ENCODE measurements at regions not wholly inside any gene's neighbourhood (a gene's known extent, or its start where the extent isn't known, plus 50 kb on each side); places are given as distances from the start of the nearest gene placed in this dataset.

DNA sequence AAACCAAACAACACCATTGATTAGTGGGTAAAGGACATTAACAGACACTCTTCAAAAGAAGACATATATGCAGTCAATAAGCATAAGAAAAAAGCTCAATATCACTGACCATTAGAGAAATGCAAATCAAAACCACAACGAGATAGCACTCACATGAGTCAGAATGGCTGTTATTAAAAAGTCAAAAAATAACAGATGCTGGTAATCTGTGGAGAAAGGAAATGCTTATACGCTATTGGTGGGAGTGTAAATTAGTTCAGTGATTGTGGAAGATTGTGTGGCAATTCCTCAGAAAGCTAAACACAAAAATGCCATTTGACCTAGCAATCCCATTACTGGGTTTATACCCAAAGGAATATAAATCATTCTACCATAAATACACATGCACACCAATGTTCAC is 182.6 kb downstream of the TRPC6 start:
- no peak for ATAC-seq
- H4K20me1 ChIP-seq (replicated peaks; ENCODE audit: insufficient read depth) = no peaks in the 10 kb centered on the region
- H3F3A ChIP-seq (replicated peaks; ENCODE audit: low read depth) = no peaks in the 10 kb centered on the region
- DNase-seq (ENCODE audit: low spot score) = no peak
- no peaks in the 10 kb centered on the region for H3K4me1 ChIP-seq (ENCODE audit: insufficient read depth)
- H3K4me3 Mint-ChIP-seq = no peak overlapping the region
- H3K9me3 Mint-ChIP-seq = 0 out of 3 replicates have a peak, but pooled peaks cover 1% of the 10 kb centered on the region
- TF ChIP-seq STAT1 (IDR thresholded peaks at IDR 0.05; ENCODE audit: unreplicated experiment) (no peak), POLR2AphosphoS5 (IDR thresholded peaks at IDR 0.05; ENCODE audit: low read depth) (no peak), EZH2 (IDR thresholded peaks at IDR 0.05; ENCODE audit: low read depth, unreplicated experiment) (no peak), EZH2phosphoT487 (IDR thresholded peaks at IDR 0.05; ENCODE audit: unreplicated experiment) (no peak), ZNF331 (CRISPR knock-in tag; IDR thresholded peaks at IDR 0.05; ENCODE audit: low read depth) (no peak), ZNF114 (CRISPR knock-in tag; IDR thresholded peaks at IDR 0.05) (no peak), CREB1 (CRISPR knock-in tag; IDR thresholded peaks at IDR 0.05; ENCODE audit: low read depth) (no peak), NANOG (IDR thresholded peaks at IDR 0.05; ENCODE audit: borderline replicate concordance) (no peak), JUNB (IDR thresholded peaks at IDR 0.05; ENCODE audit: unreplicated experiment) (no peak)
- TF ChIP-seq, protein P1, sequence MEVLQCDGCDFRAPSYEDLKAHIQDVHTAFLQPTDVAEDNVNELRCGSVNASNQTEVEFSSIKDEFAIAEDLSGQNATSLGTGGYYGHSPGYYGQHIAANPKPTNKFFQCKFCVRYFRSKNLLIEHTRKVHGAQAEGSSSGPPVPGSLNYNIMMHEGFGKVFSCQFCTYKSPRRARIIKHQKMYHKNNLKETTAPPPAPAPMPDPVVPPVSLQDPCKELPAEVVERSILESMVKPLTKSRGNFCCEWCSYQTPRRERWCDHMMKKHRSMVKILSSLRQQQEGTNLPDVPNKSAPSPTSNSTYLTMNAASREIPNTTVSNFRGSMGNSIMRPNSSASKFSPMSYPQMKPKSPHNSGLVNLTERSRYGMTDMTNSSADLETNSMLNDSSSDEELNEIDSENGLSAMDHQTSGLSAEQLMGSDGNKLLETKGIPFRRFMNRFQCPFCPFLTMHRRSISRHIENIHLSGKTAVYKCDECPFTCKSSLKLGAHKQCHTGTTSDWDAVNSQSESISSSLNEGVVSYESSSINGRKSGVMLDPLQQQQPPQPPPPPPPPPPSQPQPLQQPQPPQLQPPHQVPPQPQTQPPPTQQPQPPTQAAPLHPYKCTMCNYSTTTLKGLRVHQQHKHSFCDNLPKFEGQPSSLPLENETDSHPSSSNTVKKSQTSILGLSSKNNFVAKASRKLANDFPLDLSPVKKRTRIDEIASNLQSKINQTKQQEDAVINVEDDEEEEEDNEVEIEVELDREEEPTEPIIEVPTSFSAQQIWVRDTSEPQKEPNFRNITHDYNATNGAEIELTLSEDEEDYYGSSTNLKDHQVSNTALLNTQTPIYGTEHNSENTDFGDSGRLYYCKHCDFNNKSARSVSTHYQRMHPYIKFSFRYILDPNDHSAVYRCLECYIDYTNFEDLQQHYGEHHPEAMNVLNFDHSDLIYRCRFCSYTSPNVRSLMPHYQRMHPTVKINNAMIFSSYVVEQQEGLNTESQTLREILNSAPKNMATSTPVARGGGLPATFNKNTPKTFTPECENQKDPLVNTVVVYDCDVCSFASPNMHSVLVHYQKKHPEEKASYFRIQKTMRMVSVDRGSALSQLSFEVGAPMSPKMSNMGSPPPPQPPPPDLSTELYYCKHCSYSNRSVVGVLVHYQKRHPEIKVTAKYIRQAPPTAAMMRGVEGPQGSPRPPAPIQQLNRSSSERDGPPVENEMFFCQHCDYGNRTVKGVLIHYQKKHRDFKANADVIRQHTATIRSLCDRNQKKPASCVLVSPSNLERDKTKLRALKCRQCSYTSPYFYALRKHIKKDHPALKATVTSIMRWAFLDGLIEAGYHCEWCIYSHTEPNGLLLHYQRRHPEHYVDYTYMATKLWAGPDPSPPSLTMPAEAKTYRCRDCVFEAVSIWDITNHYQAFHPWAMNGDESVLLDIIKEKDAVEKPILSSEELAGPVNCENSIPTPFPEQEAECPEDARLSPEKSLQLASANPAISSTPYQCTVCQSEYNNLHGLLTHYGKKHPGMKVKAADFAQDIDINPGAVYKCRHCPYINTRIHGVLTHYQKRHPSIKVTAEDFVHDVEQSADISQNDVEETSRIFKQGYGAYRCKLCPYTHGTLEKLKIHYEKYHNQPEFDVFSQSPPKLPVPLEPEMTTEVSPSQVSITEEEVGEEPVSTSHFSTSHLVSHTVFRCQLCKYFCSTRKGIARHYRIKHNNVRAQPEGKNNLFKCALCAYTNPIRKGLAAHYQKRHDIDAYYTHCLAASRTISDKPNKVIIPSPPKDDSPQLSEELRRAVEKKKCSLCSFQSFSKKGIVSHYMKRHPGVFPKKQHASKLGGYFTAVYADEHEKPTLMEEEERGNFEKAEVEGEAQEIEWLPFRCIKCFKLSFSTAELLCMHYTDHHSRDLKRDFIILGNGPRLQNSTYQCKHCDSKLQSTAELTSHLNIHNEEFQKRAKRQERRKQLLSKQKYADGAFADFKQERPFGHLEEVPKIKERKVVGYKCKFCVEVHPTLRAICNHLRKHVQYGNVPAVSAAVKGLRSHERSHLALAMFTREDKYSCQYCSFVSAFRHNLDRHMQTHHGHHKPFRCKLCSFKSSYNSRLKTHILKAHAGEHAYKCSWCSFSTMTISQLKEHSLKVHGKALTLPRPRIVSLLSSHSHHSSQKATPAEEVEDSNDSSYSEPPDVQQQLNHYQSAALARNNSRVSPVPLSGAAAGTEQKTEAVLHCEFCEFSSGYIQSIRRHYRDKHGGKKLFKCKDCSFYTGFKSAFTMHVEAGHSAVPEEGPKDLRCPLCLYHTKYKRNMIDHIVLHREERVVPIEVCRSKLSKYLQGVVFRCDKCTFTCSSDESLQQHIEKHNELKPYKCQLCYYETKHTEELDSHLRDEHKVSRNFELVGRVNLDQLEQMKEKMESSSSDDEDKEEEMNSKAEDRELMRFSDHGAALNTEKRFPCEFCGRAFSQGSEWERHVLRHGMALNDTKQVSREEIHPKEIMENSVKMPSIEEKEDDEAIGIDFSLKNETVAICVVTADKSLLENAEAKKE (CRISPR knock-in tag; IDR thresholded peaks at IDR 0.05) = no peak
- TF ChIP-seq, protein P2, sequence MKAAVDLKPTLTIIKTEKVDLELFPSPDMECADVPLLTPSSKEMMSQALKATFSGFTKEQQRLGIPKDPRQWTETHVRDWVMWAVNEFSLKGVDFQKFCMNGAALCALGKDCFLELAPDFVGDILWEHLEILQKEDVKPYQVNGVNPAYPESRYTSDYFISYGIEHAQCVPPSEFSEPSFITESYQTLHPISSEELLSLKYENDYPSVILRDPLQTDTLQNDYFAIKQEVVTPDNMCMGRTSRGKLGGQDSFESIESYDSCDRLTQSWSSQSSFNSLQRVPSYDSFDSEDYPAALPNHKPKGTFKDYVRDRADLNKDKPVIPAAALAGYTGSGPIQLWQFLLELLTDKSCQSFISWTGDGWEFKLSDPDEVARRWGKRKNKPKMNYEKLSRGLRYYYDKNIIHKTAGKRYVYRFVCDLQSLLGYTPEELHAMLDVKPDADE (IDR thresholded peaks at IDR 0.05) = no peak
- TF ChIP-seq, protein P3, sequence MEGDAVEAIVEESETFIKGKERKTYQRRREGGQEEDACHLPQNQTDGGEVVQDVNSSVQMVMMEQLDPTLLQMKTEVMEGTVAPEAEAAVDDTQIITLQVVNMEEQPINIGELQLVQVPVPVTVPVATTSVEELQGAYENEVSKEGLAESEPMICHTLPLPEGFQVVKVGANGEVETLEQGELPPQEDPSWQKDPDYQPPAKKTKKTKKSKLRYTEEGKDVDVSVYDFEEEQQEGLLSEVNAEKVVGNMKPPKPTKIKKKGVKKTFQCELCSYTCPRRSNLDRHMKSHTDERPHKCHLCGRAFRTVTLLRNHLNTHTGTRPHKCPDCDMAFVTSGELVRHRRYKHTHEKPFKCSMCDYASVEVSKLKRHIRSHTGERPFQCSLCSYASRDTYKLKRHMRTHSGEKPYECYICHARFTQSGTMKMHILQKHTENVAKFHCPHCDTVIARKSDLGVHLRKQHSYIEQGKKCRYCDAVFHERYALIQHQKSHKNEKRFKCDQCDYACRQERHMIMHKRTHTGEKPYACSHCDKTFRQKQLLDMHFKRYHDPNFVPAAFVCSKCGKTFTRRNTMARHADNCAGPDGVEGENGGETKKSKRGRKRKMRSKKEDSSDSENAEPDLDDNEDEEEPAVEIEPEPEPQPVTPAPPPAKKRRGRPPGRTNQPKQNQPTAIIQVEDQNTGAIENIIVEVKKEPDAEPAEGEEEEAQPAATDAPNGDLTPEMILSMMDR (conservative IDR thresholded peaks at IDR 0.05; ENCODE audit: low read depth in 2 of 2) = no peak
- TF ChIP-seq, protein P4, sequence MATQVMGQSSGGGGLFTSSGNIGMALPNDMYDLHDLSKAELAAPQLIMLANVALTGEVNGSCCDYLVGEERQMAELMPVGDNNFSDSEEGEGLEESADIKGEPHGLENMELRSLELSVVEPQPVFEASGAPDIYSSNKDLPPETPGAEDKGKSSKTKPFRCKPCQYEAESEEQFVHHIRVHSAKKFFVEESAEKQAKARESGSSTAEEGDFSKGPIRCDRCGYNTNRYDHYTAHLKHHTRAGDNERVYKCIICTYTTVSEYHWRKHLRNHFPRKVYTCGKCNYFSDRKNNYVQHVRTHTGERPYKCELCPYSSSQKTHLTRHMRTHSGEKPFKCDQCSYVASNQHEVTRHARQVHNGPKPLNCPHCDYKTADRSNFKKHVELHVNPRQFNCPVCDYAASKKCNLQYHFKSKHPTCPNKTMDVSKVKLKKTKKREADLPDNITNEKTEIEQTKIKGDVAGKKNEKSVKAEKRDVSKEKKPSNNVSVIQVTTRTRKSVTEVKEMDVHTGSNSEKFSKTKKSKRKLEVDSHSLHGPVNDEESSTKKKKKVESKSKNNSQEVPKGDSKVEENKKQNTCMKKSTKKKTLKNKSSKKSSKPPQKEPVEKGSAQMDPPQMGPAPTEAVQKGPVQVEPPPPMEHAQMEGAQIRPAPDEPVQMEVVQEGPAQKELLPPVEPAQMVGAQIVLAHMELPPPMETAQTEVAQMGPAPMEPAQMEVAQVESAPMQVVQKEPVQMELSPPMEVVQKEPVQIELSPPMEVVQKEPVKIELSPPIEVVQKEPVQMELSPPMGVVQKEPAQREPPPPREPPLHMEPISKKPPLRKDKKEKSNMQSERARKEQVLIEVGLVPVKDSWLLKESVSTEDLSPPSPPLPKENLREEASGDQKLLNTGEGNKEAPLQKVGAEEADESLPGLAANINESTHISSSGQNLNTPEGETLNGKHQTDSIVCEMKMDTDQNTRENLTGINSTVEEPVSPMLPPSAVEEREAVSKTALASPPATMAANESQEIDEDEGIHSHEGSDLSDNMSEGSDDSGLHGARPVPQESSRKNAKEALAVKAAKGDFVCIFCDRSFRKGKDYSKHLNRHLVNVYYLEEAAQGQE (IDR thresholded peaks at IDR 0.05; ENCODE audit: unreplicated experiment) = no peak
- no peaks in the 10 kb centered on the region for H3K79me2 ChIP-seq (replicated peaks; ENCODE audit: insufficient read depth)
- H2AFZ ChIP-seq = no peak overlapping the region
- no peak overlapping the region for H3K4me2 ChIP-seq
- no peaks in the 10 kb centered on the region for H3K36me3 ChIP-seq (ENCODE audit: insufficient read depth)
- H3K27ac ChIP-seq (ENCODE audit: low read depth) = no peak overlapping the region
- no peaks in the 10 kb centered on the region for H3K27me3 ChIP-seq (ENCODE audit: insufficient read depth)
- no peak overlapping the region for H3K4me3 ChIP-seq
- H3K9me2 ChIP-seq (ENCODE audit: insufficient read depth) = no peaks in the 10 kb centered on the region
- no peak overlapping the region for H3K27ac Mint-ChIP-seq
- H3K27me3 Mint-ChIP-seq (ENCODE audit: insufficient read depth, low read depth, poor library complexity) = peaks cover 1% of the 10 kb centered on the region
- H3K4me1 Mint-ChIP-seq = peaks cover 1% of the 10 kb centered on the region; the same call in 1 of the 3 replicates
- no peaks in the 10 kb centered on the region for H3K36me3 Mint-ChIP-seq (ENCODE audit: low read depth)

Measured in GM23338 (cell line).